ENCODE measurements at regions not wholly inside any gene's neighbourhood (a gene's known extent, or its start where the extent isn't known, plus 50 kb on each side); places are given as distances from the start of the nearest gene placed in this dataset.

GRCh38 chr2:212938144-212938793 lies 213.1 kb downstream of the IKZF2 start:
- Histone ChIP-seq H2AFZ (ENCODE audit: low read depth, low read length) (no peak overlapping the region), H3K4me1 (ENCODE audit: control insufficient read depth, extremely low read depth, insufficient read depth, low read length) (no peaks in the 10 kb centered on the region), H3K9me3 (replicated peaks; ENCODE audit: control insufficient read depth, insufficient read depth, low read length) (no peaks in the 10 kb centered on the region), H3K27me3 (ENCODE audit: control insufficient read depth in 2 of 2, insufficient read depth in 2 of 2, low read length in 2 of 2) (no peaks in the 10 kb centered on the region), H3K27ac (ENCODE audit: insufficient read depth, low read depth, low read length) (no peak overlapping the region), H3K36me3 (ENCODE audit: control insufficient read depth in 2 of 2, extremely low read depth in 1 of 2, insufficient read depth in 2 of 2, low read length in 2 of 2) (no peaks in the 10 kb centered on the region), H3K4me3 (replicated peaks in 1 of 3; ENCODE audit: insufficient read depth in 1 of 3, low read depth in 1 of 3, low read length in 3 of 3) (no peak overlapping the region), H4K20me1 (replicated peaks; ENCODE audit: control insufficient read depth, extremely low read depth, insufficient read depth, low read length) (no peaks in the 10 kb centered on the region), H3K9ac (replicated peaks; ENCODE audit: extremely low read depth, insufficient read depth, low read length) (no peak overlapping the region), H3K4me2 (ENCODE audit: insufficient read depth, low read length) (no peak overlapping the region), H3K9me1 (replicated peaks; ENCODE audit: control insufficient read depth, extremely low read depth, insufficient read depth, low read length) (no peaks in the 10 kb centered on the region), H3K79me2 (ENCODE audit: control insufficient read depth, insufficient read depth, low read length) (no peaks in the 10 kb centered on the region)
- TF ChIP-seq MAX (IDR thresholded peaks at IDR 0.05; ENCODE audit: insufficient read depth, insufficient read length) (no peak), POLR2AphosphoS5 (IDR thresholded peaks at IDR 0.05; ENCODE audit: insufficient read depth, low read depth, low read length) (no peak)
- FAIRE-seq (no peak), DNase-seq (ENCODE audit: low read depth, low spot score) (no peak)
- CTCF ChIA-PET: no interaction called here
- POLR2A ChIA-PET: no interaction called here
- intact Hi-C loops (cut with micrococcal nuclease) (no loop called here), dilution Hi-C loops (cut with MboI; ENCODE audit: extremely low pct_ligation_motif_present, low sequenced_read_pairs) (no loop called here)
- no TSS peak for BruUV-seq (replicated peaks)

DNA sequence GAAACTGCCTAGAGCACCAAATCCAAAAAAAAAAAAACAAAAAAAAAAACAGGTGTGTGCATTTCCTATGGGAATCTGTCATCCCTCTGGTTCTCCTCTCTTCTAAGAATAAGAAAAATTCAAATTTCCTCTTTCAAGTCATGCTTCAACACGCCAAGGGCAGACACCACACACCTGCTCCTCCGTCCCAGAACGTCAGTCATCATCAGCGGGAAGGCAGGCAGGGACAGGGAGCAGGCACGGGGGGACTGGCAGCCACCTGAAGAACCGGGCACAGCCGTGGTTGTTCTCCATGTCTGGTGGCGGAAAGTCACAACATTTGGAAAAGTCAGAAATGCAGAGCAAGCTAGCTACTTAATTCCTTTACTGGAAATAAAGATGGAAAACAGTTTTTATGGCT lies 214.8 kb downstream of the IKZF2 start:
- intact Hi-C loops (cut with micrococcal nuclease): no loop called here
- no peaks in the 10 kb centered on the region for H3K9me1 ChIP-seq (replicated peaks; ENCODE audit: control insufficient read depth, extremely low read depth, insufficient read depth, low read length)
- FAIRE-seq (no peak), DNase-seq (ENCODE audit: low read depth, low spot score) (no peak)
- no peak overlapping the region for H3K27ac ChIP-seq (ENCODE audit: insufficient read depth, low read depth, low read length)
- H4K20me1 ChIP-seq (replicated peaks; ENCODE audit: control insufficient read depth, extremely low read depth, insufficient read depth, low read length): no peaks in the 10 kb centered on the region
- H3K9me3 ChIP-seq (replicated peaks; ENCODE audit: control insufficient read depth, insufficient read depth, low read length): no peaks in the 10 kb centered on the region
- no peaks in the 10 kb centered on the region for H3K4me1 ChIP-seq (ENCODE audit: control insufficient read depth, extremely low read depth, insufficient read depth, low read length)
- CTCF ChIA-PET: no interaction called here
- no peak overlapping the region for H3K4me3 ChIP-seq (replicated peaks in 1 of 3; ENCODE audit: insufficient read depth in 1 of 3, low read depth in 1 of 3, low read length in 3 of 3)
- H2AFZ ChIP-seq (ENCODE audit: low read depth, low read length): no peak overlapping the region
- no peak overlapping the region for H3K4me2 ChIP-seq (ENCODE audit: insufficient read depth, low read length)
- TF ChIP-seq MAX (IDR thresholded peaks at IDR 0.05; ENCODE audit: insufficient read depth, insufficient read length): no peak
- TF ChIP-seq POLR2A (IDR thresholded peaks at IDR 0.05; ENCODE audit: low read depth, low read length): no peak
- TF ChIP-seq EZH2 (IDR thresholded peaks at IDR 0.05; ENCODE audit: borderline replicate concordance, low read depth, low read length, severe bottlenecking): no peak
- TF ChIP-seq JUN (IDR thresholded peaks at IDR 0.05; ENCODE audit: borderline replicate concordance, insufficient read depth, insufficient read length, low read depth): no peak
- TF ChIP-seq GATA2 (IDR thresholded peaks at IDR 0.05; ENCODE audit: insufficient read depth, insufficient read length, low read depth, low read length): no peak
- no peak for TF ChIP-seq FOS (IDR thresholded peaks at IDR 0.05; ENCODE audit: borderline replicate concordance, insufficient read depth, low read length)
- TF ChIP-seq MYC (IDR thresholded peaks at IDR 0.05; ENCODE audit: low read depth, low read length): no peak
- TF ChIP-seq, protein P1, sequence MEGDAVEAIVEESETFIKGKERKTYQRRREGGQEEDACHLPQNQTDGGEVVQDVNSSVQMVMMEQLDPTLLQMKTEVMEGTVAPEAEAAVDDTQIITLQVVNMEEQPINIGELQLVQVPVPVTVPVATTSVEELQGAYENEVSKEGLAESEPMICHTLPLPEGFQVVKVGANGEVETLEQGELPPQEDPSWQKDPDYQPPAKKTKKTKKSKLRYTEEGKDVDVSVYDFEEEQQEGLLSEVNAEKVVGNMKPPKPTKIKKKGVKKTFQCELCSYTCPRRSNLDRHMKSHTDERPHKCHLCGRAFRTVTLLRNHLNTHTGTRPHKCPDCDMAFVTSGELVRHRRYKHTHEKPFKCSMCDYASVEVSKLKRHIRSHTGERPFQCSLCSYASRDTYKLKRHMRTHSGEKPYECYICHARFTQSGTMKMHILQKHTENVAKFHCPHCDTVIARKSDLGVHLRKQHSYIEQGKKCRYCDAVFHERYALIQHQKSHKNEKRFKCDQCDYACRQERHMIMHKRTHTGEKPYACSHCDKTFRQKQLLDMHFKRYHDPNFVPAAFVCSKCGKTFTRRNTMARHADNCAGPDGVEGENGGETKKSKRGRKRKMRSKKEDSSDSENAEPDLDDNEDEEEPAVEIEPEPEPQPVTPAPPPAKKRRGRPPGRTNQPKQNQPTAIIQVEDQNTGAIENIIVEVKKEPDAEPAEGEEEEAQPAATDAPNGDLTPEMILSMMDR (IDR thresholded peaks at IDR 0.05; ENCODE audit: extremely low read depth in 1 of 2, insufficient read depth in 1 of 2, low read depth in 1 of 2, low read length in 2 of 2): no peak
- no peaks in the 10 kb centered on the region for H3K27me3 ChIP-seq (ENCODE audit: control insufficient read depth in 2 of 2, insufficient read depth in 2 of 2, low read length in 2 of 2)
- H3K79me2 ChIP-seq (ENCODE audit: control insufficient read depth, insufficient read depth, low read length): no peaks in the 10 kb centered on the region
- no peak overlapping the region for H3K9ac ChIP-seq (replicated peaks; ENCODE audit: extremely low read depth, insufficient read depth, low read length)
- dilution Hi-C loops (cut with MboI; ENCODE audit: extremely low pct_ligation_motif_present, low sequenced_read_pairs): no loop called here
- no peaks in the 10 kb centered on the region for H3K36me3 ChIP-seq (ENCODE audit: control insufficient read depth in 2 of 2, extremely low read depth in 1 of 2, insufficient read depth in 2 of 2, low read length in 2 of 2)
- POLR2A ChIA-PET: no interaction called here
- no TSS peak for BruUV-seq (replicated peaks)
